ENCODE measurements at regions not wholly inside any gene's neighbourhood (a gene's known extent, or its start where the extent isn't known, plus 50 kb on each side); places are given as distances from the start of the nearest gene placed in this dataset.

DNA sequence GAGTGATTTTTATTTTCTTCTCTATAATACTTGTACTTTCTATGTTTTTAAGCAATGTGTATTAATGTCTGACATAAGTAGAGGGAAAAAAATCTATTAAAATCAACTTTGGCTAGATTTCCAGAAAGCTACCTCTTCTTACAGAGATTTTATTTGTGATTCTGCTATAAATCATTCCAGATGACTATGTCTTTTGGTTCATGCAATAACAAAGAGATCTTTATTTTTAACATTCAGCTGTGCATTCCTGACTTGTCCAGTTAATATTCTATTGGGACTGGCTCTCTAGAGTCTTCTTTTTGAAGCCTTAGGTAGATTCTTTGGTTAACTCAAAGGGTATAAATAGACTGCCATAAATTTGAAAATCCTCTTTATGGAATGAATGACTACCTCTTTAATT is 74.3 kb upstream of the ARPP21 start:
- TF ChIP-seq, protein P1, sequence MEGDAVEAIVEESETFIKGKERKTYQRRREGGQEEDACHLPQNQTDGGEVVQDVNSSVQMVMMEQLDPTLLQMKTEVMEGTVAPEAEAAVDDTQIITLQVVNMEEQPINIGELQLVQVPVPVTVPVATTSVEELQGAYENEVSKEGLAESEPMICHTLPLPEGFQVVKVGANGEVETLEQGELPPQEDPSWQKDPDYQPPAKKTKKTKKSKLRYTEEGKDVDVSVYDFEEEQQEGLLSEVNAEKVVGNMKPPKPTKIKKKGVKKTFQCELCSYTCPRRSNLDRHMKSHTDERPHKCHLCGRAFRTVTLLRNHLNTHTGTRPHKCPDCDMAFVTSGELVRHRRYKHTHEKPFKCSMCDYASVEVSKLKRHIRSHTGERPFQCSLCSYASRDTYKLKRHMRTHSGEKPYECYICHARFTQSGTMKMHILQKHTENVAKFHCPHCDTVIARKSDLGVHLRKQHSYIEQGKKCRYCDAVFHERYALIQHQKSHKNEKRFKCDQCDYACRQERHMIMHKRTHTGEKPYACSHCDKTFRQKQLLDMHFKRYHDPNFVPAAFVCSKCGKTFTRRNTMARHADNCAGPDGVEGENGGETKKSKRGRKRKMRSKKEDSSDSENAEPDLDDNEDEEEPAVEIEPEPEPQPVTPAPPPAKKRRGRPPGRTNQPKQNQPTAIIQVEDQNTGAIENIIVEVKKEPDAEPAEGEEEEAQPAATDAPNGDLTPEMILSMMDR (IDR thresholded peaks at IDR 0.05) = no peak
- TF ChIP-seq POLR2A (IDR thresholded peaks at IDR 0.05) = no peak

Measured in Peyer's patch (tissue), 4 donors.